Fibroblast of villous mesenchyme (primary cell): ENCODE measurements at regions not wholly inside any gene's neighbourhood (a gene's known extent, or its start where the extent isn't known, plus 50 kb on each side); places are given as distances from the start of the nearest gene placed in this dataset.

Experiments
- DNase-seq: peaks from one replicate; pipeline ENCODE4 v3.0.0-alpha.2; 2010; ENCODE audit warnings: low read depth
- H3K4me3 ChIP-seq: 2 replicates; pipeline ENCODE4 v1.5.1; 2011; ENCODE audit warnings: low read depth, mild to moderate bottlenecking, low read length
- CTCF ChIP-seq: IDR thresholded peaks from 2 replicates; pipeline ENCODE4 v1.5.1; 2012; ENCODE audit warnings: low read depth, mild to moderate bottlenecking, low read length; ENCODE audit not compliant: insufficient read depth

GRCh38 chr7:47215049-47215448 is 366.9 kb downstream of the TNS3 start:
- H3K4me3 ChIP-seq = no peak overlapping the region
- DNase-seq = no peak
- no peak for TF ChIP-seq CTCF

- H3K4me3 ChIP-seq = no peak overlapping the region
- no peak for DNase-seq
- TF ChIP-seq CTCF = no peak
These were observed 368.6 kb downstream of the TNS3 start for GRCh38 chr7:47213276-47213675.

- no peak overlapping the region for H3K4me3 ChIP-seq
- no peak for TF ChIP-seq CTCF
- no peak for DNase-seq
These were observed 370.4 kb downstream of the TNS3 start for GRCh38 chr7:47211519-47211973.

GRCh38 chr7:47210281-47210854 is 371.5 kb downstream of the TNS3 start:
- no peak for DNase-seq
- H3K4me3 ChIP-seq = no peak overlapping the region
- no peak for TF ChIP-seq CTCF

GRCh38 chr7:47207956-47208355 is 374.0 kb downstream of the TNS3 start:
- H3K4me3 ChIP-seq = no peak overlapping the region
- no peak for DNase-seq
- no peak for TF ChIP-seq CTCF

- H3K4me3 ChIP-seq = no peak overlapping the region
- no peak for TF ChIP-seq CTCF
- no peak for DNase-seq
These were observed 377.2 kb downstream of the TNS3 start for GRCh38 chr7:47204709-47205108.

GRCh38 chr7:47202146-47202783 is 379.6 kb downstream of the TNS3 start:
- no peak overlapping the region for H3K4me3 ChIP-seq

More at GRCh38 chr7:47202146-47202783, 379.6 kb downstream of the TNS3 start:
- TF ChIP-seq CTCF = no peak
- no peak for DNase-seq
